GM12873 (cell line): ENCODE measurements at regions not wholly inside any gene's neighbourhood (a gene's known extent, or its start where the extent isn't known, plus 50 kb on each side); places are given as distances from the start of the nearest gene placed in this dataset.

Experiments
- CTCF ChIP-seq: IDR thresholded peaks from 2 replicates; pipeline ENCODE4 v1.5.1; 2012; ENCODE audit warnings: low read depth, mild to moderate bottlenecking, moderate library complexity, low read length, control low read depth; ENCODE audit not compliant: insufficient read depth; ENCODE audit errors: missing control alignments

GRCh38 chr16:80489173-80489572 is 51.6 kb upstream of the DYNLRB2 start:
- no peak for TF ChIP-seq CTCF

- TF ChIP-seq CTCF: no peak
Observed at GRCh38 chr16:80488167-80488566, 52.6 kb upstream of the DYNLRB2 start.

GRCh38 chr16:80480664-80481063 is 60.1 kb upstream of the DYNLRB2 start:
- TF ChIP-seq CTCF: no peak

- no peak for TF ChIP-seq CTCF
Observed at GRCh38 chr16:80477838-80478237, 63.0 kb upstream of the DYNLRB2 start.

- TF ChIP-seq CTCF: no peak
Observed at GRCh38 chr16:80468029-80468428, 72.8 kb upstream of the DYNLRB2 start.

- TF ChIP-seq CTCF: peak; percentile 84
Observed at GRCh38 chr16:80466024-80466987, 74.5 kb upstream of the DYNLRB2 start.

GRCh38 chr16:80463751-80464495 is 76.9 kb upstream of the DYNLRB2 start:
- TF ChIP-seq CTCF: no peak
